ENCODE measurements at regions not wholly inside any gene's neighbourhood (a gene's known extent, or its start where the extent isn't known, plus 50 kb on each side); places are given as distances from the start of the nearest gene placed in this dataset.
"Not testable (repeated sequence)": the region's sequence is repeated elsewhere in the genome, so short reads cannot be mapped to it uniquely, and the experiment has no call there.

GRCh38 chr6:27558028-27558724, 85.3 kb upstream of the ZNF184 start:
- Mint-ChIP-seq H3K4me1 (peaks cover 9% of the 10 kb centered on the region), H3K27me3 (peaks cover 74% of the 10 kb centered on the region), H3K9me3 (peaks cover 4% of the 10 kb centered on the region), H3K27ac (no peak overlapping the region), H3K4me3 (no peak overlapping the region), H3K36me3 (ENCODE audit: low read depth) (no peaks in the 10 kb centered on the region)
- ATAC-seq (ENCODE audit: low read depth): no peak
- no peak for DNase-seq
- ChIA-PET CTCF (no interaction called here), POLR2A (interaction anchor here (0.7 kb wide), 1 partner anchor 34 kb away, joined by 3 read pairs; no protein-coding TSS in a partner anchor)
- TF ChIP-seq, protein P1, sequence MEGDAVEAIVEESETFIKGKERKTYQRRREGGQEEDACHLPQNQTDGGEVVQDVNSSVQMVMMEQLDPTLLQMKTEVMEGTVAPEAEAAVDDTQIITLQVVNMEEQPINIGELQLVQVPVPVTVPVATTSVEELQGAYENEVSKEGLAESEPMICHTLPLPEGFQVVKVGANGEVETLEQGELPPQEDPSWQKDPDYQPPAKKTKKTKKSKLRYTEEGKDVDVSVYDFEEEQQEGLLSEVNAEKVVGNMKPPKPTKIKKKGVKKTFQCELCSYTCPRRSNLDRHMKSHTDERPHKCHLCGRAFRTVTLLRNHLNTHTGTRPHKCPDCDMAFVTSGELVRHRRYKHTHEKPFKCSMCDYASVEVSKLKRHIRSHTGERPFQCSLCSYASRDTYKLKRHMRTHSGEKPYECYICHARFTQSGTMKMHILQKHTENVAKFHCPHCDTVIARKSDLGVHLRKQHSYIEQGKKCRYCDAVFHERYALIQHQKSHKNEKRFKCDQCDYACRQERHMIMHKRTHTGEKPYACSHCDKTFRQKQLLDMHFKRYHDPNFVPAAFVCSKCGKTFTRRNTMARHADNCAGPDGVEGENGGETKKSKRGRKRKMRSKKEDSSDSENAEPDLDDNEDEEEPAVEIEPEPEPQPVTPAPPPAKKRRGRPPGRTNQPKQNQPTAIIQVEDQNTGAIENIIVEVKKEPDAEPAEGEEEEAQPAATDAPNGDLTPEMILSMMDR (IDR thresholded peaks at IDR 0.05): no peak
- intact Hi-C loops (cut with micrococcal nuclease): loop anchor here (10.0 kb wide), 1 partner anchor 1257 kb away; no protein-coding TSS in a partner anchor

DNA sequence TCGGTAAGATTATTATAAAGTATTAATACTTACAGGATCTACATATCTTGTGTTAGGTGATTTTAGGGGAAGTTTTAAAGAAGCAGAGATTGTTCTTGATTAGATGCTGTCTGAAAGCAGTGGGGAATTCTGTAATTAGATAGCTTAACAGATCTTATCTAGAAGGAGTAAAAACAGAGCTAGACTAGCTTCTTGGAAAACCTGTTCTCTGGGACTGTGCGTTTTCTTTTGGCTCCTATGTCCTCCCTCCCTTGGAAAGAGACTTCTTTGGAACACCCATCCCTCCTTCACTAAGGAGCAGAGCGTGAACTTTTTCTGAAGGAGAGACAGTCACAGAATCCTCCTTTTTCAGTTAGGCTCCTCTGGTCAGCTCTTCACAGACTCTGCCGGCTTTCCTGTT, 83.5 kb upstream of the ZNF184 start:
- H3K27ac Mint-ChIP-seq: no peak overlapping the region
- intact Hi-C loops (cut with micrococcal nuclease): loop anchor here (10.0 kb wide), 1 partner anchor 1258 kb away; no protein-coding TSS in a partner anchor
- H3K9me3 Mint-ChIP-seq: peaks cover 7% of the 10 kb centered on the region
- ChIA-PET POLR2A (interaction anchor here (1.1 kb wide), 1 partner anchor 976 kb away, joined by 3 read pairs; no protein-coding TSS in a partner anchor), CTCF (no interaction called here)
- DNase-seq (no peak), ATAC-seq (ENCODE audit: low read depth) (no peak)
- no peak overlapping the region for H3K4me3 Mint-ChIP-seq
- no peaks in the 10 kb centered on the region for H3K36me3 Mint-ChIP-seq (ENCODE audit: low read depth)
- TF ChIP-seq, protein P1 (IDR thresholded peaks at IDR 0.05): no peak
- peaks cover 64% of the 10 kb centered on the region for H3K27me3 Mint-ChIP-seq
- H3K4me1 Mint-ChIP-seq: peaks cover 12% of the 10 kb centered on the region

DNA sequence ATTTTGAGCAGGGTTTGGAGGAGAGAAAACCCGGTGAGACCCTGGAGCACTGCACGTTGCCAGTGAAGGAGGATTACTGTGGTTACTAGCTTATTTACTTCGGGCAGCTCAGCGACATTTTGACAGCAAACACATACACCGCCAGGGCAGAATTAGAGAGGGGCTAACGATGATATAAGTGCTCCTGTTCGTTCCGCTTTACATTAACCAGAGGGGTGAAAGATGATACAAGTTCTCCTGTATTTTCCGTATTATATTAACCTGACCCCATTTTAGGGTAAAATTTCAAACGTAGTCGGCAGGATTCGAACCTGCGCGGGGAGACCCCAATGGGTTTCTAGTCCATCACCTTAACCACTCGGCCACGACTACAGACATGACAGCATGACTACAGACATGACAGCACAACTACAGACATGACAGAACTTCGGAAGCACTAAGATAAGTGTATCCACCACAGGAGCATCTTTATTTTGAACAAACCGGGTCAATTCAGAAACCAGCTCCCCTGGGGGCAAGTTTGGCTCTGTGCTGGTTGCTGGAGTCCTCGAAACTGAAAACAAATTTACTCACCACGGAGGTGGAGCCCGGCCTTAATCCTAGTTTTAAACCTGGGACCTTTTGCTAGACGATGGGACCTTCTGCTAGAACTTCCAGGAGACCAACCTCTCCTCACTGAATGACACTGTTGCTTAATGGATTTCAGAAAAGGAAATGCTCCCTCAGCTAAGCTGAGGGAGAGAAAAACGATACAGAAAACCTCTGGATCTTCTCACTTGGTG, 80.4 kb upstream of the ZNF184 start:
- ChIA-PET CTCF (interaction anchor here (0.6 to 1.1 kb wide), 2 partner anchors 135 to 199 kb away, joined by 3 to 4 read pairs; no protein-coding TSS in a partner anchor), POLR2A (no interaction called here)
- H3K27me3 Mint-ChIP-seq: peaks cover 63% of the 10 kb centered on the region
- H3K9me3 Mint-ChIP-seq: peaks cover 9% of the 10 kb centered on the region
- no peak overlapping the region for H3K27ac Mint-ChIP-seq
- TF ChIP-seq, protein P1 (IDR thresholded peaks at IDR 0.05): no peak
- no peak for ATAC-seq (ENCODE audit: low read depth)
- DNase-seq: no peak
- H3K36me3 Mint-ChIP-seq (ENCODE audit: low read depth): peaks cover 1% of the 10 kb centered on the region
- peaks cover 11% of the 10 kb centered on the region for H3K4me1 Mint-ChIP-seq
- H3K4me3 Mint-ChIP-seq: no peak overlapping the region
- intact Hi-C loops (cut with micrococcal nuclease): loop anchor here (5.0 to 10.0 kb wide), 2 partner anchors 119 to 1261 kb away; no protein-coding TSS in a partner anchor

- Mint-ChIP-seq H3K4me1 (peaks cover 8% of the 10 kb centered on the region), H3K36me3 (ENCODE audit: low read depth) (peaks cover 1% of the 10 kb centered on the region), H3K4me3 (no peak overlapping the region), H3K9me3 (peaks cover 15% of the 10 kb centered on the region), H3K27me3 (peaks cover 63% of the 10 kb centered on the region), H3K27ac (no peak overlapping the region)
- TF ChIP-seq, protein P1 (IDR thresholded peaks at IDR 0.05): no peak
- intact Hi-C loops (cut with micrococcal nuclease): loop anchor here (5.0 to 10.0 kb wide), 2 partner anchors 121 to 1263 kb away; no protein-coding TSS in a partner anchor
- CTCF ChIA-PET: no interaction called here
- DNase-seq: no peak
- no peak for ATAC-seq (ENCODE audit: low read depth)
- POLR2A ChIA-PET: no interaction called here
These were observed 78.7 kb upstream of the ZNF184 start for GRCh38 chr6:27551607-27552006.

GRCh38 chr6:27550692-27551091, 77.8 kb upstream of the ZNF184 start:
- Mint-ChIP-seq H3K36me3 (ENCODE audit: low read depth) (peaks cover 1% of the 10 kb centered on the region), H3K27me3 (peaks cover 65% of the 10 kb centered on the region), H3K4me3 (no peak overlapping the region), H3K9me3 (peaks cover 13% of the 10 kb centered on the region), H3K27ac (no peak overlapping the region), H3K4me1 (peaks cover 8% of the 10 kb centered on the region)
- CTCF ChIA-PET: no interaction called here
- POLR2A ChIA-PET: no interaction called here
- ATAC-seq (ENCODE audit: low read depth) (no peak), DNase-seq (no peak)
- intact Hi-C loops (cut with micrococcal nuclease): loop anchor here (5.0 to 10.0 kb wide), 2 partner anchors 122 to 1264 kb away; no protein-coding TSS in a partner anchor
- TF ChIP-seq, protein P1 (IDR thresholded peaks at IDR 0.05): no peak

GRCh38 chr6:27549241-27549598, 76.3 kb upstream of the ZNF184 start:
- peaks cover 13% of the 10 kb centered on the region for H3K9me3 Mint-ChIP-seq
- POLR2A ChIA-PET; H3K4me3 Mint-ChIP-seq; DNase-seq; ATAC-seq (ENCODE audit: low read depth); CTCF ChIA-PET; H3K36me3 Mint-ChIP-seq (ENCODE audit: low read depth); H3K27ac Mint-ChIP-seq: not testable (repeated sequence)
- peaks cover 74% of the 10 kb centered on the region for H3K27me3 Mint-ChIP-seq
- peaks cover 20% of the 10 kb centered on the region for H3K4me1 Mint-ChIP-seq
- intact Hi-C loops (cut with micrococcal nuclease): loop anchor here (10.0 kb wide), 1 partner anchor 254 kb away; no protein-coding TSS in a partner anchor
